ENCODE measurements at regions not wholly inside any gene's neighbourhood (a gene's known extent, or its start where the extent isn't known, plus 50 kb on each side); places are given as distances from the start of the nearest gene placed in this dataset.

- H2AFZ ChIP-seq (ENCODE audit: low read length): no peak overlapping the region
- no peak overlapping the region for H4K8ac ChIP-seq (ENCODE audit: low read depth, low read length)
- no peaks in the 10 kb centered on the region for H3K9me3 ChIP-seq (replicated peaks in 1 of 2; ENCODE audit: control insufficient read depth in 2 of 2, insufficient read depth in 1 of 2, low read depth in 1 of 2, low read length in 2 of 2)
- H3K18ac ChIP-seq (ENCODE audit: low read length): no peak overlapping the region
- H3K9ac ChIP-seq (ENCODE audit: low read depth, low read length, poor library complexity): no peak overlapping the region
- no peak overlapping the region for H2BK5ac ChIP-seq (ENCODE audit: low read length)
- no peak overlapping the region for H3K4me3 ChIP-seq (ENCODE audit: low read length in 2 of 2)
- H3K36me3 ChIP-seq (replicated peaks in 1 of 2; ENCODE audit: control insufficient read depth in 2 of 2, insufficient read depth in 2 of 2, low read length in 2 of 2): no peaks in the 10 kb centered on the region
- no peak overlapping the region for H3K14ac ChIP-seq (ENCODE audit: low read length)
- H4K91ac ChIP-seq (ENCODE audit: low read depth, low read length, poor library complexity): no peak overlapping the region
- H2BK12ac ChIP-seq (ENCODE audit: low read length): no peak overlapping the region
- H3K4me1 ChIP-seq (ENCODE audit: control insufficient read depth in 2 of 2, insufficient read depth in 1 of 2, low read depth in 1 of 2, low read length in 2 of 2): peaks cover 2 to 16% of the 10 kb centered on the region in 2 donors
- H3K4ac ChIP-seq (ENCODE audit: low read length): no peak overlapping the region
- no peak overlapping the region for H3K27ac ChIP-seq (replicated peaks; ENCODE audit: low read length)
- no CpG with 5 or more reads among the region's 3 CpGs for WGBS, 2 donors (ENCODE audit: extremely low coverage in 2 of 2, insufficient read length in 2 of 2, insufficient replicate concordance in 1 of 2)
- H3K4me2 ChIP-seq (ENCODE audit: insufficient read depth, low read length, poor library complexity, severe bottlenecking): no peak overlapping the region
- H2AK5ac ChIP-seq (ENCODE audit: low read depth, low read length): no peak overlapping the region
- no peaks in the 10 kb centered on the region for H3K79me1 ChIP-seq (ENCODE audit: low read depth, low read length)
- H3K23ac ChIP-seq (ENCODE audit: low read depth, low read length, poor library complexity): no peak overlapping the region
- H2BK120ac ChIP-seq (ENCODE audit: low read depth, low read length): no peak overlapping the region
- no peak overlapping the region for H2BK15ac ChIP-seq (ENCODE audit: low read length)
- DNase-seq (ENCODE audit: low spot score): no peak
- H3K27me3 ChIP-seq (ENCODE audit: control insufficient read depth in 3 of 3, insufficient read depth in 3 of 3, low read depth in 1 of 3, low read length in 3 of 3): no peaks in the 10 kb centered on the region
Observed at GRCh38 chr5:93870649-93871048, 129.2 kb upstream of the POU5F2 start.

- H3K4me2 ChIP-seq (ENCODE audit: insufficient read depth, low read length, poor library complexity, severe bottlenecking): no peak overlapping the region
- no peak overlapping the region for H3K9ac ChIP-seq (ENCODE audit: low read depth, low read length, poor library complexity)
- no peaks in the 10 kb centered on the region for H3K9me3 ChIP-seq (replicated peaks in 1 of 2; ENCODE audit: control insufficient read depth in 2 of 2, insufficient read depth in 1 of 2, low read depth in 1 of 2, low read length in 2 of 2)
- H4K91ac ChIP-seq (ENCODE audit: low read depth, low read length, poor library complexity): no peak overlapping the region
- no peak overlapping the region for H3K27ac ChIP-seq (replicated peaks; ENCODE audit: low read length)
- no peak overlapping the region for H2AFZ ChIP-seq (ENCODE audit: low read length)
- H2BK5ac ChIP-seq (ENCODE audit: low read length): no peak overlapping the region
- H3K4me1 ChIP-seq (ENCODE audit: control insufficient read depth in 2 of 2, insufficient read depth in 1 of 2, low read depth in 1 of 2, low read length in 2 of 2): peaks cover 2 to 5% of the 10 kb centered on the region in 2 donors
- no peak overlapping the region for H2AK5ac ChIP-seq (ENCODE audit: low read depth, low read length)
- no peak overlapping the region for H3K14ac ChIP-seq (ENCODE audit: low read length)
- H3K79me1 ChIP-seq (ENCODE audit: low read depth, low read length): no peaks in the 10 kb centered on the region
- no CpG with 5 or more reads among the region's 6 CpGs for WGBS, 2 donors (ENCODE audit: extremely low coverage in 2 of 2, insufficient read length in 2 of 2, insufficient replicate concordance in 1 of 2)
- no peak overlapping the region for H4K8ac ChIP-seq (ENCODE audit: low read depth, low read length)
- no peak overlapping the region for H3K18ac ChIP-seq (ENCODE audit: low read length)
- no peaks in the 10 kb centered on the region for H3K36me3 ChIP-seq (replicated peaks in 1 of 2; ENCODE audit: control insufficient read depth in 2 of 2, insufficient read depth in 2 of 2, low read length in 2 of 2)
- H3K23ac ChIP-seq (ENCODE audit: low read depth, low read length, poor library complexity): no peak overlapping the region
- no peak overlapping the region for H3K4ac ChIP-seq (ENCODE audit: low read length)
- no peak overlapping the region for H2BK120ac ChIP-seq (ENCODE audit: low read depth, low read length)
- H2BK12ac ChIP-seq (ENCODE audit: low read length): no peak overlapping the region
- no peak for DNase-seq (ENCODE audit: low spot score)
- no peak overlapping the region for H3K4me3 ChIP-seq (ENCODE audit: low read length in 2 of 2)
- no peak overlapping the region for H2BK15ac ChIP-seq (ENCODE audit: low read length)
- no peaks in the 10 kb centered on the region for H3K27me3 ChIP-seq (ENCODE audit: control insufficient read depth in 3 of 3, insufficient read depth in 3 of 3, low read depth in 1 of 3, low read length in 3 of 3)
Observed at GRCh38 chr5:93868851-93869250, 127.5 kb upstream of the POU5F2 start.

GRCh38 chr5:93850311-93850710, 108.9 kb upstream of the POU5F2 start:
- H3K27me3 ChIP-seq (ENCODE audit: control insufficient read depth in 3 of 3, insufficient read depth in 3 of 3, low read depth in 1 of 3, low read length in 3 of 3): no peaks in the 10 kb centered on the region
- H3K14ac ChIP-seq (ENCODE audit: low read length): no peak overlapping the region
- H2BK5ac ChIP-seq (ENCODE audit: low read length): no peak overlapping the region
- H3K79me1 ChIP-seq (ENCODE audit: low read depth, low read length): no peaks in the 10 kb centered on the region
- no peak overlapping the region for H4K8ac ChIP-seq (ENCODE audit: low read depth, low read length)
- H3K4ac ChIP-seq (ENCODE audit: low read length): no peak overlapping the region
- H2BK12ac ChIP-seq (ENCODE audit: low read length): no peak overlapping the region
- H3K9me3 ChIP-seq (replicated peaks in 1 of 2; ENCODE audit: control insufficient read depth in 2 of 2, insufficient read depth in 1 of 2, low read depth in 1 of 2, low read length in 2 of 2): peaks cover 0 to 2% of the 10 kb centered on the region in 2 donors
- no peak overlapping the region for H2BK15ac ChIP-seq (ENCODE audit: low read length)
- no peak overlapping the region for H2AFZ ChIP-seq (ENCODE audit: low read length)
- peaks cover 0 to 2% of the 10 kb centered on the region in 2 donors for H3K4me1 ChIP-seq (ENCODE audit: control insufficient read depth in 2 of 2, insufficient read depth in 1 of 2, low read depth in 1 of 2, low read length in 2 of 2)
- no peak overlapping the region for H4K91ac ChIP-seq (ENCODE audit: low read depth, low read length, poor library complexity)
- H3K36me3 ChIP-seq (replicated peaks in 1 of 2; ENCODE audit: control insufficient read depth in 2 of 2, insufficient read depth in 2 of 2, low read length in 2 of 2): no peaks in the 10 kb centered on the region
- WGBS, 2 donors (ENCODE audit: extremely low coverage in 2 of 2, insufficient read length in 2 of 2, insufficient replicate concordance in 1 of 2): no CpG with 5 or more reads among the region's 3 CpGs
- H3K27ac ChIP-seq (replicated peaks; ENCODE audit: low read length): no peak overlapping the region
- no peak overlapping the region for H3K4me2 ChIP-seq (ENCODE audit: insufficient read depth, low read length, poor library complexity, severe bottlenecking)
- H3K4me3 ChIP-seq (ENCODE audit: low read length in 2 of 2): no peak overlapping the region
- H3K18ac ChIP-seq (ENCODE audit: low read length): no peak overlapping the region
- no peak for DNase-seq (ENCODE audit: low spot score)
- no peak overlapping the region for H3K9ac ChIP-seq (ENCODE audit: low read depth, low read length, poor library complexity)
- no peak overlapping the region for H2AK5ac ChIP-seq (ENCODE audit: low read depth, low read length)
- no peak overlapping the region for H2BK120ac ChIP-seq (ENCODE audit: low read depth, low read length)
- no peak overlapping the region for H3K23ac ChIP-seq (ENCODE audit: low read depth, low read length, poor library complexity)

GRCh38 chr5:93845376-93845775, 104.0 kb upstream of the POU5F2 start:
- no peaks in the 10 kb centered on the region for H3K79me1 ChIP-seq (ENCODE audit: low read depth, low read length)
- no peak overlapping the region for H3K14ac ChIP-seq (ENCODE audit: low read length)
- H3K9ac ChIP-seq (ENCODE audit: low read depth, low read length, poor library complexity): no peak overlapping the region
- no peak for DNase-seq (ENCODE audit: low spot score)
- H2BK12ac ChIP-seq (ENCODE audit: low read length): no peak overlapping the region
- no peak overlapping the region for H2BK15ac ChIP-seq (ENCODE audit: low read length)
- H3K4ac ChIP-seq (ENCODE audit: low read length): no peak overlapping the region
- H3K27me3 ChIP-seq (ENCODE audit: control insufficient read depth in 3 of 3, insufficient read depth in 3 of 3, low read depth in 1 of 3, low read length in 3 of 3): no peaks in the 10 kb centered on the region
- no peak overlapping the region for H4K91ac ChIP-seq (ENCODE audit: low read depth, low read length, poor library complexity)
- no peak overlapping the region for H3K27ac ChIP-seq (replicated peaks; ENCODE audit: low read length)
- peaks cover 0 to 2% of the 10 kb centered on the region in 2 donors for H3K4me1 ChIP-seq (ENCODE audit: control insufficient read depth in 2 of 2, insufficient read depth in 1 of 2, low read depth in 1 of 2, low read length in 2 of 2)
- H2BK5ac ChIP-seq (ENCODE audit: low read length): no peak overlapping the region
- no peak overlapping the region for H2BK120ac ChIP-seq (ENCODE audit: low read depth, low read length)
- H3K36me3 ChIP-seq (replicated peaks in 1 of 2; ENCODE audit: control insufficient read depth in 2 of 2, insufficient read depth in 2 of 2, low read length in 2 of 2): no peaks in the 10 kb centered on the region
- H3K23ac ChIP-seq (ENCODE audit: low read depth, low read length, poor library complexity): no peak overlapping the region
- no peak overlapping the region for H3K4me3 ChIP-seq (ENCODE audit: low read length in 2 of 2)
- no peak overlapping the region for H3K18ac ChIP-seq (ENCODE audit: low read length)
- no peak overlapping the region for H2AFZ ChIP-seq (ENCODE audit: low read length)
- no peak overlapping the region for H3K4me2 ChIP-seq (ENCODE audit: insufficient read depth, low read length, poor library complexity, severe bottlenecking)
- peaks cover 0 to 17% of the 10 kb centered on the region in 2 donors for H3K9me3 ChIP-seq (replicated peaks in 1 of 2; ENCODE audit: control insufficient read depth in 2 of 2, insufficient read depth in 1 of 2, low read depth in 1 of 2, low read length in 2 of 2)
- H4K8ac ChIP-seq (ENCODE audit: low read depth, low read length): no peak overlapping the region
- WGBS, 2 donors (ENCODE audit: extremely low coverage in 2 of 2, insufficient read length in 2 of 2, insufficient replicate concordance in 1 of 2): no CpG with 5 or more reads among the region's 2 CpGs
- H2AK5ac ChIP-seq (ENCODE audit: low read depth, low read length): no peak overlapping the region

All from neuronal stem cell (in vitro differentiated cells).